ENCODE measurements at regions not wholly inside any gene's neighbourhood (a gene's known extent, or its start where the extent isn't known, plus 50 kb on each side); places are given as distances from the start of the nearest gene placed in this dataset.

DNA sequence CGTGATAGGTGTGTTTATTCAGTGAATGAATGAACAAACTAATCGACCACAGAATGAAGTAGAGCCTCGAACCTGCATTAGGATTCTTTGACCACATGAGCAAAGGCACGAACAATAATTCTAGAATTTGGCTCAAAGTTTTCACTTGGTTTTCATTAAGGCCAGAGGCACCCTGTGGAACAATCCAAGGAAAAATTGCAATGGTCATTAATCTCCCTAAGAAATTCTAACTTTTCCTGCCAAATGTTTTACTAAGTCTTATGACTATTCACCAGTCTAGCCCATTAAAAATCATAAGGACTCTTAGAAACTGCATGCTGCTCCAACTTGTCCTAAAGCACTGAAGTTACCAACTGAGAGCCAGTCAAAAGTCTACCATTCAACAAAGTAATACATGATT is 271.7 kb downstream of the EFNB2 start:
- Histone ChIP-seq H3K4me1 (ENCODE audit: control insufficient read depth in 5 of 5, insufficient read depth in 5 of 5, low read length in 5 of 5) (no peaks in the 10 kb centered on the region), H3K27me3 (ENCODE audit: control insufficient read depth in 5 of 5, insufficient read depth in 4 of 5, low read length in 5 of 5) (no peaks in the 10 kb centered on the region), H3K9me3 (ENCODE audit: control insufficient read depth in 5 of 5, low read length in 5 of 5) (peaks cover 0 to 16% (median 11%) of the 10 kb centered on the region in 5 donors), H3K9ac (ENCODE audit: low read length in 5 of 5) (no peak overlapping the region), H3K36me3 (ENCODE audit: control insufficient read depth in 5 of 5, insufficient read depth in 5 of 5, low read length in 5 of 5) (no peaks in the 10 kb centered on the region), H3K27ac (ENCODE audit: low read depth, low read length) (no peak overlapping the region), H3K4me3 (ENCODE audit: low read depth in 1 of 5, low read length in 5 of 5) (no peak overlapping the region)

DNA sequence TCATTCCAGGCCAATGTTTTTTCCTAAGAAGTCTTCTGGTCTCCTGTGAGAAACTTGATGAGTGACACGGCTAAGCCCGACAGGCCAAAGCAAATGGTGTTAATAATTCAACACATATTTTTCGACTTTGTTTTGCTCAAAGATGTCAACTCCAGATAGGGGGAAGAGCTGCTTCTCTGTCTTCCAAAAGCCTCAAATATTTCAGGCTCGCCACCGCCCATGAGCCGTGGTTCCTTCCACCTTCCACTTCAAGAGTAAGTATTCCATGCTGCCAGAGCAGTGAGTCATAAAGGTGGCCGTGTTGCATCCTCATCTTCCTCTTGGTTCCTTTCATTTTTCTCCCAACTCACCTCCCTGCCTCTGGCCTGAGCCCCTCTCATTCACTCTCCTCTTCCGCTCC is 272.6 kb downstream of the EFNB2 start:
- H3K27ac ChIP-seq (ENCODE audit: low read depth, low read length): no peak overlapping the region
- peaks cover 0 to 18% (median 13%) of the 10 kb centered on the region in 5 donors for H3K9me3 ChIP-seq (ENCODE audit: control insufficient read depth in 5 of 5, low read length in 5 of 5)
- no peaks in the 10 kb centered on the region for H3K36me3 ChIP-seq (ENCODE audit: control insufficient read depth in 5 of 5, insufficient read depth in 5 of 5, low read length in 5 of 5)
- no peak overlapping the region for H3K4me3 ChIP-seq (ENCODE audit: low read depth in 1 of 5, low read length in 5 of 5)
- H3K9ac ChIP-seq (ENCODE audit: low read length in 5 of 5): no peak overlapping the region
- H3K4me1 ChIP-seq (ENCODE audit: control insufficient read depth in 5 of 5, insufficient read depth in 5 of 5, low read length in 5 of 5): no peaks in the 10 kb centered on the region
- H3K27me3 ChIP-seq (ENCODE audit: control insufficient read depth in 5 of 5, insufficient read depth in 4 of 5, low read length in 5 of 5): no peaks in the 10 kb centered on the region

DNA sequence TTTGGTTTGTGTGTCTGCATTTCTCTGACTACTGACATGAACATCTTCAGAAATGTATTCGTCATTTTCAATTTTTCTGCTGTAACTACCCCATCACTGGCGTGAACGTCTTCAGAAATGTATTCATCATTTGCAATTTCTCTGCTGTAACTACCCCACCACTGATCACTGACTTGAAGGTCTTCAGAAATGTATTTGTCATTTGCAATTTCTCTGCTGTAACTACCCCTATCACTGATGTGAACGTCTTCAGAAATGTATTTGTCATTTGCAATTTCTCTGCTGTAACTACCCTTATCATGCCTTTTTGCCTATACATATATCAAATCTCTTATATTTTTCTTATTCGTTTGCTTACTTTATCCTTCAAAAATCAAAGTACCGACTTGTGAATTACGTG is 274.0 kb downstream of the EFNB2 start:
- H3K9me3 ChIP-seq (ENCODE audit: control insufficient read depth in 5 of 5, low read length in 5 of 5): peaks cover 0 to 18% (median 13%) of the 10 kb centered on the region in 5 donors
- H3K4me1 ChIP-seq (ENCODE audit: control insufficient read depth in 5 of 5, insufficient read depth in 5 of 5, low read length in 5 of 5): no peaks in the 10 kb centered on the region
- H3K27ac ChIP-seq (ENCODE audit: low read depth, low read length): no peak overlapping the region
- H3K9ac ChIP-seq (ENCODE audit: low read length in 5 of 5): no peak overlapping the region
- H3K27me3 ChIP-seq (ENCODE audit: control insufficient read depth in 5 of 5, insufficient read depth in 4 of 5, low read length in 5 of 5): no peaks in the 10 kb centered on the region
- H3K36me3 ChIP-seq (ENCODE audit: control insufficient read depth in 5 of 5, insufficient read depth in 5 of 5, low read length in 5 of 5): no peaks in the 10 kb centered on the region
- H3K4me3 ChIP-seq (ENCODE audit: low read depth in 1 of 5, low read length in 5 of 5): no peak overlapping the region

DNA sequence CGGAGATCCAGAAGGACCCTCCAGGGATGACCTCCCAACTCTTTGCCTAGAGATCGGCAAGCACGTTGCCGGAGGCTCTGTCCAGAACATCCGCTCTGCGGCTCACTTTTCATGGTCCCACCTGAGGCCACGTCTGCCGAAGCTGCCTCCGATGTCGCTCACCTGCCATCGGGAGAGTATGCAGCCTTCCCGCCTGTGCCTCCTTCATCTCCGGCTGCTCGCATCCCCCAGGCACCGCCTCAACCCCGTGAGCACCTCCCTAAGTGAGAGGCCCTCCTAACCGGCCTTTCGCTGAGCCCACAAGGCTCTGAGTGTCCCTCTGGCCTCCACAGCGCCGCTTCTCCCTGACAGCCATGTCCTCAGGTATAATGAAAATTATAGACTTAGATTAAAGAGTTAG is 275.1 kb downstream of the EFNB2 start:
- Histone ChIP-seq H3K27me3 (ENCODE audit: control insufficient read depth in 5 of 5, insufficient read depth in 4 of 5, low read length in 5 of 5) (no peaks in the 10 kb centered on the region), H3K9me3 (ENCODE audit: control insufficient read depth in 5 of 5, low read length in 5 of 5) (peaks cover 0 to 18% (median 13%) of the 10 kb centered on the region in 5 donors), H3K9ac (ENCODE audit: low read length in 5 of 5) (no peak overlapping the region), H3K4me1 (ENCODE audit: control insufficient read depth in 5 of 5, insufficient read depth in 5 of 5, low read length in 5 of 5) (no peaks in the 10 kb centered on the region), H3K36me3 (ENCODE audit: control insufficient read depth in 5 of 5, insufficient read depth in 5 of 5, low read length in 5 of 5) (no peaks in the 10 kb centered on the region), H3K4me3 (ENCODE audit: low read depth in 1 of 5, low read length in 5 of 5) (no peak overlapping the region), H3K27ac (ENCODE audit: low read depth, low read length) (no peak overlapping the region)

DNA sequence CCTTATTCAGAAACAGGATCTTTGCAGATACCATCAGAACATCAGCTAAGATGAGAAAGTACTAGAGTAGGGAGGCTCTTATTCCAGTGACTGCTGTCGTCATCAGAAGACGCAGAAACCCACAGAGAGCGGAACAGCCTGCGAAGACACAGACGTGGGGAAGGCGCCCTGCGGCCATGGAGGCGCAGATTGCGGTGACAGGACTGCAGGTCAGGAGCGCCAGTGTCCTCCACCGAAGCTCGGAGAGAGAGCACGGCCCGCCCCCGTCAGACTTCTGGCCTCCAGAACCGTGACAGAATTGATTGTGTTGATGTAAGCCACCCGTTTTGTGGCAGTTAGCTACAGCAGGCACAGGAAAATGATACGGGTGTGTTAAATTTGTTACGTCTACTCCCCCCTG is 275.5 kb downstream of the EFNB2 start:
- Histone ChIP-seq H3K27ac (ENCODE audit: low read depth, low read length) (no peak overlapping the region), H3K4me1 (ENCODE audit: control insufficient read depth in 5 of 5, insufficient read depth in 5 of 5, low read length in 5 of 5) (no peaks in the 10 kb centered on the region), H3K4me3 (ENCODE audit: low read depth in 1 of 5, low read length in 5 of 5) (no peak overlapping the region), H3K27me3 (ENCODE audit: control insufficient read depth in 5 of 5, insufficient read depth in 4 of 5, low read length in 5 of 5) (no peaks in the 10 kb centered on the region), H3K9ac (ENCODE audit: low read length in 5 of 5) (no peak overlapping the region), H3K36me3 (ENCODE audit: control insufficient read depth in 5 of 5, insufficient read depth in 5 of 5, low read length in 5 of 5) (no peaks in the 10 kb centered on the region), H3K9me3 (ENCODE audit: control insufficient read depth in 5 of 5, low read length in 5 of 5) (peaks cover 0 to 18% (median 13%) of the 10 kb centered on the region in 5 donors)

DNA sequence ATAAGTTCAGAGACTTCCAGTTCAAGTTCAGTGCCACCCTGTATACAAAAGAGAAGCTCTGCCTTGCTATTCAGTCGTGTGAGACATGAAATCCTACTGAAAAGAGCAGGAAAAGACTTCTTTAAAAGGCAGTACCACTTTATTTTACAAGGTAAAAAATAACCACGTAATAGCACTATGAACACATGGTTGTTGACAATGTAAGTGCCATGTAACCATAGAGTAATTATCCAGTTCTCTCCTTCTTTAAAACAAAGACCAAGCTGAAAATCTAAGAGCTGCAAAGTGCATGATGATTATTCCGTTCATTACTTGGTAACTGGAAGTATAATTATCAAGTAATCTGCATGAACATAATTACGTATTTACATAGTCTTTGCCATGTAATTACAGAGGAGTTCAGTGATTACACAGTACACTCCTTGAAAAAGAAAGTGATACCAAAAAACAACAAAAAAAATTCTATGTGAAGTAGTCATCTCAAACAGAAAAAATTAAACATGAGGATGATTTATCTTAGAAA is 288.7 kb downstream of the EFNB2 start:
- no peaks in the 10 kb centered on the region for H3K27me3 ChIP-seq (ENCODE audit: control insufficient read depth in 5 of 5, insufficient read depth in 4 of 5, low read length in 5 of 5)
- H3K4me1 ChIP-seq (ENCODE audit: control insufficient read depth in 5 of 5, insufficient read depth in 5 of 5, low read length in 5 of 5): no peaks in the 10 kb centered on the region
- H3K4me3 ChIP-seq (ENCODE audit: low read depth in 1 of 5, low read length in 5 of 5): no peak overlapping the region
- no peak overlapping the region for H3K9ac ChIP-seq (ENCODE audit: low read length in 5 of 5)
- H3K9me3 ChIP-seq (ENCODE audit: control insufficient read depth in 5 of 5, low read length in 5 of 5): peaks cover 0 to under 1% (median 0%) of the 10 kb centered on the region in 5 donors
- no peaks in the 10 kb centered on the region for H3K36me3 ChIP-seq (ENCODE audit: control insufficient read depth in 5 of 5, insufficient read depth in 5 of 5, low read length in 5 of 5)
- H3K27ac ChIP-seq (ENCODE audit: low read depth, low read length): no peak overlapping the region

DNA sequence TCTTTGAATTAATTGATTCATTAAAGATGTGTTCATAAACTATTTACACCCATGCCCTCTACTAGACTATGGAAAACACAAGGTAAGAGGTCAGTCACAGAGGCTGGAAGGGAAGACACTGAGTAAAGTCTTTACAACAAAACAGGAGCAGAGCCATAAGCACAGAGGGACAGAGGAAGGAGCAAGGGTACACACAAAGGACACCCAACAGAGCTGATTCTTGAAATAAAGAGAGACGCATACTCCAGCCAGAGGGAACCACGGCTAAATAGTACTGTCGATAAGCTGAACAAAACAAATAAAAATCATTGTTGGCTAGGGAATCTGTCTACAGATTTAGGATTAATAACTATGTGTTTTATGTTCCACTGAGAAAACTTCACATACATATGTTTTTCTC is 289.2 kb downstream of the EFNB2 start:
- Histone ChIP-seq H3K36me3 (ENCODE audit: control insufficient read depth in 5 of 5, insufficient read depth in 5 of 5, low read length in 5 of 5) (no peaks in the 10 kb centered on the region), H3K9ac (ENCODE audit: low read length in 5 of 5) (no peak overlapping the region), H3K27me3 (ENCODE audit: control insufficient read depth in 5 of 5, insufficient read depth in 4 of 5, low read length in 5 of 5) (no peaks in the 10 kb centered on the region), H3K27ac (ENCODE audit: low read depth, low read length) (no peak overlapping the region), H3K4me3 (ENCODE audit: low read depth in 1 of 5, low read length in 5 of 5) (no peak overlapping the region), H3K9me3 (ENCODE audit: control insufficient read depth in 5 of 5, low read length in 5 of 5) (no peaks in the 10 kb centered on the region), H3K4me1 (ENCODE audit: control insufficient read depth in 5 of 5, insufficient read depth in 5 of 5, low read length in 5 of 5) (no peaks in the 10 kb centered on the region)

DNA sequence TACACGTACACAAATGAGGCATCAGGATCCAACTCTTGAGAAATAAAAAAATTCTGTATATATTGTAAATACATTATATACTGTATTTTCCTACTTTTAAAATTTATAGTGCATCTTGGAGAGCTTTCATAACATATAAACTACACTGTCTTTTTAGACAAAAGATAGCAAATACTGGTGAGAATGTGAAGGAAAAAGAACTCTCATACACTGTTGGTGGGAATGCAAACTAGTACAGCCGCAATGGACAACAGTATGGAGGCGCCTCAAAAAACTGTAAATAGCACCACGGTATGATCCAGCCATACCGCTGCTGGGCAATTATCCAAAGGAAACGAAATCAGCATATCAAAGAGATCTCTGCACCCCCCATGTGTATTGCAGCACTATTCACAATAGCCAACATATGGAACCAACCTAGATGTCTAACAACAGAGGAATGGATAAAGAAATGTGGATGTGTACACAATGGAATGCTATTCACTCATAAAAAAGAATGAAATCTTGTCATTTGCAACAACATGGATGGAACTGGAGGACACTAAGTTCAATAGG is 292.4 kb downstream of the EFNB2 start:
- Histone ChIP-seq H3K4me3 (ENCODE audit: low read depth in 1 of 5, low read length in 5 of 5) (no peak overlapping the region), H3K27ac (ENCODE audit: low read depth, low read length) (no peak overlapping the region), H3K9me3 (ENCODE audit: control insufficient read depth in 5 of 5, low read length in 5 of 5) (no peaks in the 10 kb centered on the region), H3K4me1 (ENCODE audit: control insufficient read depth in 5 of 5, insufficient read depth in 5 of 5, low read length in 5 of 5) (no peaks in the 10 kb centered on the region), H3K27me3 (ENCODE audit: control insufficient read depth in 5 of 5, insufficient read depth in 4 of 5, low read length in 5 of 5) (no peaks in the 10 kb centered on the region), H3K9ac (ENCODE audit: low read length in 5 of 5) (no peak overlapping the region), H3K36me3 (ENCODE audit: control insufficient read depth in 5 of 5, insufficient read depth in 5 of 5, low read length in 5 of 5) (no peaks in the 10 kb centered on the region)

DNA sequence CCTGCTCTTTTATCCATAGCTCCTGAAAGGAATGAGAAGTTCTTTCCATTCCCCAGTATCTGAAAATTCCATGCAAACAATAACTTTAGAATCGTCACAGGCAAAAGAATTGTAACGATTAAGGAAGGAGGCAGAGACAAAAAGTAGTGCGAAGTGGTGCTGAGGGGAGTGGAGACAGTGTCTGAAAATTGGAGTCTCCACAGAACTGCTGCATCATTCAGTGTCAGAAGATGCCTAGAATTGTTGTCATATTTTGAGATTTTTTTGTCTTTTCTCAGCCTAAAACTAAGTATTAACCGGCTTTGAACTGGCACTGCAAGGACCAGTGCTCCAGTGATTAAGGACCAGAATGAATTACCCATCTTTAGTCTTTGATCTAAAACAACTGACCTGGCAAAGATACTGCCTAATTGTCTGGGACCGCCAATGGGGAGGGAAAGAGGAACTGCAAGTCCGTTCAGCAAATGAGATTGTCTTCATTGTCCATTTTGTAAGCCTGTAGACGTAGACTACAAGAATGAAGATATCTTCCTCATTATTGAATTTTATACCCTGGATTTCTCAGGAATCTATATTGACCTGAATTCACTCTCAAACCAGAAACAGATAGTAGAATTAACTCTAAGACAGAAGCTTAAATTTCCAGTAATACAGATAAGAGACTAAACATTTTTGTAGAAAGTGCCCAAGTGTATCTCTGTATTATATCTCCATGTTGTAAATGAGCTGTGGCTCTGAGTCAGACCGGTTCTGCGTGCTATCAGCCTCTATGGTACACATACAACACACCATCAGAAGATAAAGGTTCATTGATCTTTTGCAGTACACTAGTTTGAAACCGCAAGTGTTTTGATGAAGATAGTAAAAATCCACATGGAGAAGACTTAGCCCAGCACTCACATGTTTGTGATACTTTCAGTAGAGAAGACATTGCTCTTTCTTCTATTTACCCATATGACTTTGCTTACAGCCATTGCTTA is 293.2 kb downstream of the EFNB2 start:
- H3K4me1 ChIP-seq (ENCODE audit: control insufficient read depth in 5 of 5, insufficient read depth in 5 of 5, low read length in 5 of 5): no peaks in the 10 kb centered on the region
- H3K4me3 ChIP-seq (ENCODE audit: low read depth in 1 of 5, low read length in 5 of 5): no peak overlapping the region
- no peak overlapping the region for H3K9ac ChIP-seq (ENCODE audit: low read length in 5 of 5)
- H3K27me3 ChIP-seq (ENCODE audit: control insufficient read depth in 5 of 5, insufficient read depth in 4 of 5, low read length in 5 of 5): no peaks in the 10 kb centered on the region
- H3K27ac ChIP-seq (ENCODE audit: low read depth, low read length): no peak overlapping the region
- no peaks in the 10 kb centered on the region for H3K36me3 ChIP-seq (ENCODE audit: control insufficient read depth in 5 of 5, insufficient read depth in 5 of 5, low read length in 5 of 5)
- H3K9me3 ChIP-seq (ENCODE audit: control insufficient read depth in 5 of 5, low read length in 5 of 5): no peaks in the 10 kb centered on the region

DNA sequence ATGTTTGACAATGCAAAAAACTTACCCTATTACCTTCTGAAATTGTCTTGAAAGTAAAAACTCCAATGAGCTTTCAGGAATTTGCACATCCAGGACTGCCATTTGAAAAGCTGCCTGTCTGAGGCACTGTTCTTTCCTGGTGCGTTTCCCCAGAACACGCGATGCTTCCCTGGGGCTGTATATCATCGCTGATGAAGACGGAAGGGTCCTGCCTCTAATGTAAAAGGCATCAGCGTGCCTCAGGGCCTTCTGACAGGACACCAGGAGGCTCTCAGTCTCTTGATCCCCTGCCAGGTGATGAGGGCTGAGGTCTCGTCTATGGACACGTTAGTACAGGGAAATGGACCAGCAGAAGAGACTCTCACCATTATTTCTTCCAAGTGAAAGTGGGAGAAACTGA is 296.8 kb downstream of the EFNB2 start:
- Histone ChIP-seq H3K9me3 (ENCODE audit: control insufficient read depth in 5 of 5, low read length in 5 of 5) (no peaks in the 10 kb centered on the region), H3K36me3 (ENCODE audit: control insufficient read depth in 5 of 5, insufficient read depth in 5 of 5, low read length in 5 of 5) (no peaks in the 10 kb centered on the region), H3K27ac (ENCODE audit: low read depth, low read length) (no peak overlapping the region), H3K9ac (ENCODE audit: low read length in 5 of 5) (no peak overlapping the region), H3K4me1 (ENCODE audit: control insufficient read depth in 5 of 5, insufficient read depth in 5 of 5, low read length in 5 of 5) (no peaks in the 10 kb centered on the region), H3K4me3 (ENCODE audit: low read depth in 1 of 5, low read length in 5 of 5) (no peak overlapping the region), H3K27me3 (ENCODE audit: control insufficient read depth in 5 of 5, insufficient read depth in 4 of 5, low read length in 5 of 5) (no peaks in the 10 kb centered on the region)

Measured in subcutaneous abdominal adipose tissue (tissue), 5 donors.